ENCODE measurements at regions not wholly inside any gene's neighbourhood (a gene's known extent, or its start where the extent isn't known, plus 50 kb on each side); places are given as distances from the start of the nearest gene placed in this dataset.

GRCh38 chr10:35723059-35723458, 81.0 kb upstream of the FZD8 start:
- TF ChIP-seq POLR2A (IDR thresholded peaks at IDR 0.05), result no peak
- no peak for TF ChIP-seq POLR2AphosphoS5 (IDR thresholded peaks at IDR 0.05)
- Histone ChIP-seq H3K36me3 (no peaks in the 10 kb centered on the region), H3K4me1 (no peaks in the 10 kb centered on the region), H3K9me3 (no peaks in the 10 kb centered on the region), H3K27me3 (no peaks in the 10 kb centered on the region), H3K27ac (no peak overlapping the region), H3K4me3 (no peak overlapping the region)
- DNase-seq (ENCODE audit: low spot score in 2 of 2), result no peak
- intact Hi-C loops (cut with DNase I; ENCODE audit: low total_unique reads), result no loop called here

- H3K27ac ChIP-seq, result no peak overlapping the region
- TF ChIP-seq POLR2AphosphoS5 (IDR thresholded peaks at IDR 0.05) (no peak), POLR2A (IDR thresholded peaks at IDR 0.05) (no peak), CTCF (IDR thresholded peaks at IDR 0.05) (no peak)
- no peak for DNase-seq (ENCODE audit: low spot score in 2 of 2)
- no peak overlapping the region for H3K4me3 ChIP-seq
- H3K27me3 ChIP-seq, result no peaks in the 10 kb centered on the region
- intact Hi-C loops (cut with DNase I; ENCODE audit: low total_unique reads), result no loop called here
- H3K4me1 ChIP-seq, result no peaks in the 10 kb centered on the region
- no peaks in the 10 kb centered on the region for H3K36me3 ChIP-seq
- no peaks in the 10 kb centered on the region for H3K9me3 ChIP-seq
Measured at GRCh38 chr10:35722636-35723035, 80.5 kb upstream of the FZD8 start.

- Histone ChIP-seq H3K4me1 (no peaks in the 10 kb centered on the region), H3K27ac (no peak overlapping the region), H3K4me3 (no peak overlapping the region), H3K36me3 (no peaks in the 10 kb centered on the region), H3K9me3 (no peaks in the 10 kb centered on the region), H3K27me3 (no peaks in the 10 kb centered on the region)
- intact Hi-C loops (cut with DNase I; ENCODE audit: low total_unique reads), result no loop called here
- no peak for TF ChIP-seq CTCF (IDR thresholded peaks at IDR 0.05)
- no peak for DNase-seq (ENCODE audit: low spot score in 2 of 2)
Measured at GRCh38 chr10:35722226-35722625, 80.1 kb upstream of the FZD8 start.

- no peak for TF ChIP-seq POLR2AphosphoS5 (IDR thresholded peaks at IDR 0.05)
- TF ChIP-seq CTCF (IDR thresholded peaks at IDR 0.05), result no peak
- no peak for TF ChIP-seq POLR2A (IDR thresholded peaks at IDR 0.05)
- Histone ChIP-seq H3K4me3 (no peak overlapping the region), H3K36me3 (no peaks in the 10 kb centered on the region), H3K9me3 (no peaks in the 10 kb centered on the region), H3K27ac (no peak overlapping the region), H3K27me3 (no peaks in the 10 kb centered on the region), H3K4me1 (no peaks in the 10 kb centered on the region)
- intact Hi-C loops (cut with DNase I; ENCODE audit: low total_unique reads), result no loop called here
- DNase-seq (ENCODE audit: low spot score in 2 of 2), result no peak
Measured at GRCh38 chr10:35720366-35720765, 78.3 kb upstream of the FZD8 start.

- Histone ChIP-seq H3K4me1 (no peaks in the 10 kb centered on the region), H3K4me3 (no peak overlapping the region), H3K9me3 (no peaks in the 10 kb centered on the region), H3K27ac (no peak overlapping the region), H3K36me3 (no peaks in the 10 kb centered on the region), H3K27me3 (no peaks in the 10 kb centered on the region)
- intact Hi-C loops (cut with DNase I; ENCODE audit: low total_unique reads), result no loop called here
- TF ChIP-seq POLR2A (IDR thresholded peaks at IDR 0.05) (no peak), CTCF (IDR thresholded peaks at IDR 0.05) (no peak), POLR2AphosphoS5 (IDR thresholded peaks at IDR 0.05) (no peak)
- DNase-seq (ENCODE audit: low spot score in 2 of 2), result no peak
Measured at GRCh38 chr10:35716776-35717175, 74.7 kb upstream of the FZD8 start.

GRCh38 chr10:35712486-35712885, 70.4 kb upstream of the FZD8 start:
- intact Hi-C loops (cut with DNase I; ENCODE audit: low total_unique reads), result no loop called here
- Histone ChIP-seq H3K36me3 (no peaks in the 10 kb centered on the region), H3K9me3 (no peaks in the 10 kb centered on the region), H3K27ac (no peak overlapping the region), H3K4me3 (no peak overlapping the region), H3K27me3 (no peaks in the 10 kb centered on the region), H3K4me1 (no peaks in the 10 kb centered on the region)
- TF ChIP-seq POLR2A (IDR thresholded peaks at IDR 0.05), result no peak
- no peak for TF ChIP-seq CTCF (IDR thresholded peaks at IDR 0.05)
- TF ChIP-seq POLR2AphosphoS5 (IDR thresholded peaks at IDR 0.05), result no peak
- DNase-seq (ENCODE audit: low spot score in 2 of 2), result no peak
